ENCODE measurements at regions not wholly inside any gene's neighbourhood (a gene's known extent, or its start where the extent isn't known, plus 50 kb on each side); places are given as distances from the start of the nearest gene placed in this dataset.

- no peak overlapping the region for H3K27ac ChIP-seq
- DNase-seq (ENCODE audit: low read depth in 1 of 2, low spot score in 1 of 2) (no peak), ATAC-seq (no peak), FAIRE-seq (no peak)
- TF ChIP-seq CHD2 (IDR thresholded peaks at IDR 0.05; ENCODE audit: low read length, partially characterized antibody) (no peak), FOSL2 (IDR thresholded peaks at IDR 0.05) (no peak), FOSL2 (CRISPR knock-in tag; IDR thresholded peaks at IDR 0.05) (no peak), PBX3 (IDR thresholded peaks at IDR 0.05) (no peak), CHD4 (IDR thresholded peaks at IDR 0.05; ENCODE audit: borderline replicate concordance) (no peak), HES2 (IDR thresholded peaks at IDR 0.05) (no peak), MAZ (IDR thresholded peaks at IDR 0.05; ENCODE audit: borderline replicate concordance, low read depth, low read length) (no peak), TP53 (CRISPR knock-in tag; IDR thresholded peaks at IDR 0.05) (no peak), HDAC2 (IDR thresholded peaks at IDR 0.05) (no peak), ESRRA (IDR thresholded peaks at IDR 0.05; ENCODE audit: borderline replicate concordance, low read length) (no peak), HOXB13 (CRISPR knock-in tag; IDR thresholded peaks at IDR 0.05; ENCODE audit: low read depth) (no peak), ZC3H11A (IDR thresholded peaks at IDR 0.05) (no peak), E2F6 (IDR thresholded peaks at IDR 0.05; ENCODE audit: borderline replicate concordance, low read depth) (no peak), ZSCAN20 (CRISPR knock-in tag; IDR thresholded peaks at IDR 0.05) (no peak), SMC3 (IDR thresholded peaks at IDR 0.05) (no peak), JUN (IDR thresholded peaks at IDR 0.05) (no peak), ELK1 (IDR thresholded peaks at IDR 0.05; ENCODE audit: low read depth, low read length) (no peak), HMGXB4 (CRISPR knock-in tag; IDR thresholded peaks at IDR 0.05; ENCODE audit: borderline replicate concordance) (no peak), TFCP2L1 (CRISPR knock-in tag; IDR thresholded peaks at IDR 0.05) (no peak)
- POLR2A ChIA-PET = no interaction called here
- no peak overlapping the region for H3K4me3 ChIP-seq
- H3K9me3 ChIP-seq = no peaks in the 10 kb centered on the region
- WGBS (ENCODE audit: missing lambda C conversion rate) = 2% methylated on average over 3 of the region's 3 CpGs
- H3K4me1 ChIP-seq = no peaks in the 10 kb centered on the region
- H3K4me2 ChIP-seq = no peak overlapping the region
- CTCF ChIA-PET = no interaction called here
Measured at GRCh38 chr5:116897291-116897690, 322.7 kb upstream of the SEMA6A start.

GRCh38 chr5:116896001-116896400 is 321.4 kb upstream of the SEMA6A start:
- no peak for FAIRE-seq
- H3K9me3 ChIP-seq = no peaks in the 10 kb centered on the region
- no peak overlapping the region for H3K4me2 ChIP-seq
- H3K4me3 ChIP-seq = no peak overlapping the region
- H3K27ac ChIP-seq = no peak overlapping the region
- ChIA-PET CTCF (no interaction called here), POLR2A (no interaction called here)
- no peak for DNase-seq (ENCODE audit: low read depth in 1 of 2, low spot score in 1 of 2)
- no peaks in the 10 kb centered on the region for H3K4me1 ChIP-seq
- ATAC-seq = no peak
- TF ChIP-seq CHD2 (IDR thresholded peaks at IDR 0.05; ENCODE audit: low read length, partially characterized antibody) (no peak), KDM1A (IDR thresholded peaks at IDR 0.05; ENCODE audit: low read depth) (no peak), E2F6 (IDR thresholded peaks at IDR 0.05; ENCODE audit: borderline replicate concordance, low read depth) (no peak), FOXS1 (CRISPR knock-in tag; IDR thresholded peaks at IDR 0.05) (no peak), MAX (IDR thresholded peaks at IDR 0.05) (no peak), ZSCAN20 (CRISPR knock-in tag; IDR thresholded peaks at IDR 0.05) (no peak), PBX3 (IDR thresholded peaks at IDR 0.05) (no peak), NPAS2 (CRISPR knock-in tag; IDR thresholded peaks at IDR 0.05; ENCODE audit: borderline replicate concordance) (no peak), HOXB5 (CRISPR knock-in tag; IDR thresholded peaks at IDR 0.05) (no peak), REST (IDR thresholded peaks at IDR 0.05) (no peak), CBX2 (IDR thresholded peaks at IDR 0.05; ENCODE audit: borderline replicate concordance, low read depth) (no peak), BHLHE40 (IDR thresholded peaks at IDR 0.05; ENCODE audit: low read depth, low read length) (no peak), POLR2AphosphoS2 (conservative IDR thresholded peaks at IDR 0.05; ENCODE audit: low read length) (no peak), RFX5 (IDR thresholded peaks at IDR 0.05) (no peak)
